ENCODE measurements at regions not wholly inside any gene's neighbourhood (a gene's known extent, or its start where the extent isn't known, plus 50 kb on each side); places are given as distances from the start of the nearest gene placed in this dataset.

DNA sequence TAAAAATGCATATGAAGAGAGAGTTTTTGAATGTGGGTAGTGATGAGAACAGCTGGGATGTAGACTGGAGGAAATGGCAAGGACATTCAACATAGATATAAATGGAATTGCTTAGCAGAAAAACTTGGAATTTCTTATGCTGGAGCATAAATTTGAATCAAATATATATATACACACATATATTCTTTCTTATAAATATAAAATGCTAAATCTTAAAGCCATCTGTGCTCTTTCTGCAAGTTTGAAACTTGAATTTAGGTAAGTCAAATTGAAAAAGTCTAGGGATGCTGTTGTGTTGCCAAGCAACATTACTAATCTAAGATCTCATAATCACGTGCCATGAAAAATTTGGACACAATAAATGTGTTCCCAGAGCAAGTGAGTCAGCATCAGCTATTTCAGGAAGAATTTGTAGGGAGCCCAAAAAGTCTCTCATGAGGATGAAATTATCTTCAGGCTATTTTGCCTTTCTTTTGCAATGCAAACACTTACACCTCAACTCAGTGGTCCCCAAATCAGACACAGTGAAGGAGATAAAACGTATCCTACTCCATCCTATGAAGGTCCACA is 58.4 kb upstream of the ALDH1A1 start:
- H3K27me3 ChIP-seq (replicated peaks; ENCODE audit: control insufficient read depth, insufficient read depth, low read length): no peaks in the 10 kb centered on the region
- H3K4me3 ChIP-seq (ENCODE audit: low read depth, low read length): no peak overlapping the region
- H3K36me3 ChIP-seq (ENCODE audit: control insufficient read depth, insufficient read depth, low read length): no peaks in the 10 kb centered on the region
- intact Hi-C loops (cut with micrococcal nuclease; ENCODE audit: unreplicated experiment): no loop called here
- no peak overlapping the region for H3K27ac Mint-ChIP-seq (ENCODE audit: unreplicated experiment)
- H3K27me3 Mint-ChIP-seq (ENCODE audit: insufficient read depth, unreplicated experiment): no peaks in the 10 kb centered on the region
- no peaks in the 10 kb centered on the region for H3K9me3 Mint-ChIP-seq (ENCODE audit: unreplicated experiment)
- H3K9me3 ChIP-seq: no peaks in the 10 kb centered on the region
- H3K36me3 Mint-ChIP-seq (ENCODE audit: insufficient read depth, unreplicated experiment): no peaks in the 10 kb centered on the region
- H3K4me3 Mint-ChIP-seq (ENCODE audit: unreplicated experiment): no peak overlapping the region
- no peak for TF ChIP-seq CTCF (IDR thresholded peaks at IDR 0.05; ENCODE audit: insufficient read depth in 1 of 2, low read depth in 1 of 2, low read length in 1 of 2, severe bottlenecking in 1 of 2, unreplicated experiment in 1 of 2)
- POLR2A ChIA-PET: no interaction called here
- no peaks in the 10 kb centered on the region for H3K4me1 ChIP-seq
- no TSS peak for BruUV-seq (replicated peaks)
- DNase-seq: no peak
- no peaks in the 10 kb centered on the region for H3K4me1 Mint-ChIP-seq (ENCODE audit: low read depth, unreplicated experiment)
- CTCF ChIA-PET: no interaction called here

DNA sequence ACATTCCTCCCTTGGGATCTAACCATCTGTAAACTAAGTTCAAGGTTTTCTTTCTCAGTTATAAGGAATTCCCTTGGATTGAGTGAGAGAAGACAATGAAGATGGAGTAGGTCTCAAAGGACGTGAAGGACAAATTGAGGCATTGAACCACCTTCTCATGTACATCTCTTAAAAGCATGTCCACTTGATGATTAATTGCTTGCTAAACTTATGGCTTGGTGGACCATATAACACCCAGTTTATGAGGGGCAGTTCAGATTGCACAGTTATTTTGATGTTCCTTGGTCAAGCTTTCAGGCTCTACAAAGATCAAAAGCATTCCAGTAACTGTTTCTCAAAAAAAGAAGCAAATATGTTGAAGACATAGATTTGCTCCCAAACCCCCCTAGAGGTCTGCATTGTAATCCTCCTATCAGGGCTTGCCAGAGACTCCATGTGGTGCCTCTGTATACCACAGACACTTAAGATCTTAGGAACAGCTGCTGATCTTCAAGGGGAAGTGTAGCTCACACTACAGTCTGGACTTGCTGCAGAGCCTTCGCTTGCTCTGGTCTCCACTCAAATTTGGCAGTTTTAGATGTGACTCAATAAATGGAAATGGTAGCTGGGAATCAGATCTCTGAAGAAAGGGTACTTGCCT is 56.9 kb upstream of the ALDH1A1 start:
- no peaks in the 10 kb centered on the region for H3K36me3 Mint-ChIP-seq (ENCODE audit: insufficient read depth, unreplicated experiment)
- Histone ChIP-seq H3K27me3 (replicated peaks; ENCODE audit: control insufficient read depth, insufficient read depth, low read length) (no peaks in the 10 kb centered on the region), H3K4me1 (no peaks in the 10 kb centered on the region), H3K4me3 (ENCODE audit: low read depth, low read length) (no peak overlapping the region), H3K36me3 (ENCODE audit: control insufficient read depth, insufficient read depth, low read length) (no peaks in the 10 kb centered on the region), H3K9me3 (no peaks in the 10 kb centered on the region)
- no TSS peak for BruUV-seq (replicated peaks)
- ChIA-PET CTCF (no interaction called here), POLR2A (no interaction called here)
- no peak for TF ChIP-seq CTCF (IDR thresholded peaks at IDR 0.05; ENCODE audit: insufficient read depth in 1 of 2, low read depth in 1 of 2, low read length in 1 of 2, severe bottlenecking in 1 of 2, unreplicated experiment in 1 of 2)
- intact Hi-C loops (cut with micrococcal nuclease; ENCODE audit: unreplicated experiment): no loop called here
- H3K9me3 Mint-ChIP-seq (ENCODE audit: unreplicated experiment): no peaks in the 10 kb centered on the region
- no peak for DNase-seq
- no peaks in the 10 kb centered on the region for H3K27me3 Mint-ChIP-seq (ENCODE audit: insufficient read depth, unreplicated experiment)
- H3K4me1 Mint-ChIP-seq (ENCODE audit: low read depth, unreplicated experiment): no peaks in the 10 kb centered on the region
- no peak overlapping the region for H3K4me3 Mint-ChIP-seq (ENCODE audit: unreplicated experiment)
- no peak overlapping the region for H3K27ac Mint-ChIP-seq (ENCODE audit: unreplicated experiment)

GRCh38 chr9:73007966-73008672 is 55.3 kb upstream of the ALDH1A1 start:
- no peaks in the 10 kb centered on the region for H3K27me3 ChIP-seq (replicated peaks; ENCODE audit: control insufficient read depth, insufficient read depth, low read length)

More at GRCh38 chr9:73007966-73008672, 55.3 kb upstream of the ALDH1A1 start:
- POLR2A ChIA-PET: no interaction called here
- H3K9me3 ChIP-seq: no peaks in the 10 kb centered on the region
- H3K4me1 Mint-ChIP-seq (ENCODE audit: low read depth, unreplicated experiment): no peaks in the 10 kb centered on the region
- no peak overlapping the region for H3K4me3 Mint-ChIP-seq (ENCODE audit: unreplicated experiment)
- H3K4me1 ChIP-seq: no peaks in the 10 kb centered on the region
- no TSS peak for BruUV-seq (replicated peaks)
- intact Hi-C loops (cut with micrococcal nuclease; ENCODE audit: unreplicated experiment): no loop called here
- no peak for DNase-seq
- CTCF ChIA-PET: no interaction called here
- no peak for TF ChIP-seq CTCF (IDR thresholded peaks at IDR 0.05; ENCODE audit: insufficient read depth in 1 of 2, low read depth in 1 of 2, low read length in 1 of 2, severe bottlenecking in 1 of 2, unreplicated experiment in 1 of 2)
- no peaks in the 10 kb centered on the region for H3K9me3 Mint-ChIP-seq (ENCODE audit: unreplicated experiment)
- no peaks in the 10 kb centered on the region for H3K36me3 ChIP-seq (ENCODE audit: control insufficient read depth, insufficient read depth, low read length)
- no peaks in the 10 kb centered on the region for H3K36me3 Mint-ChIP-seq (ENCODE audit: insufficient read depth, unreplicated experiment)
- H3K27me3 Mint-ChIP-seq (ENCODE audit: insufficient read depth, unreplicated experiment): no peaks in the 10 kb centered on the region
- H3K27ac Mint-ChIP-seq (ENCODE audit: unreplicated experiment): no peak overlapping the region
- H3K4me3 ChIP-seq (ENCODE audit: low read depth, low read length): no peak overlapping the region

Measured in Caco-2 (cell line).